ENCODE measurements at regions not wholly inside any gene's neighbourhood (a gene's known extent, or its start where the extent isn't known, plus 50 kb on each side); places are given as distances from the start of the nearest gene placed in this dataset.
"Not testable (repeated sequence)": the region's sequence is repeated elsewhere in the genome, so short reads cannot be mapped to it uniquely, and the experiment has no call there.

DNA sequence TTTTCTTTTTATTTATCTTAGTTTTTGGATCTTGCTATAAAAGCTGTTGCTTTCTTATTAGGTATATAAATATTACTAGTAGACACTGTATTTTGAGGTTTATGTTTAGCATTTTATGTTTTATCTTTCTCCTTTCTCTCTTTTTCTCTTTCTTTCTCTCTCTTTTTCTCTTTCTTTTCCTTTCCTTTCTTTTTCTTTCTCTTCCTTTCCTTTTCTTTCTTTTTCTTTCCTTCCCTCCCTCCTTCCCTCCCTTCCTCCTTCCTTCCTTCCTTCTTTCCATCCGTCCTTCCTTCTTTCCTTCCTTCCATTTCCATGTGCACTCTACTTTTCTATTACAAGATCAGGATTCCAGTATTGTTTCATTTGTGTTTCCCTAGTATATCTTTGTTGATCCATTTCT, 814.8 kb downstream of the KCNJ3 start:
- no peak overlapping the region for H3K27ac ChIP-seq
- TF ChIP-seq, protein P1, sequence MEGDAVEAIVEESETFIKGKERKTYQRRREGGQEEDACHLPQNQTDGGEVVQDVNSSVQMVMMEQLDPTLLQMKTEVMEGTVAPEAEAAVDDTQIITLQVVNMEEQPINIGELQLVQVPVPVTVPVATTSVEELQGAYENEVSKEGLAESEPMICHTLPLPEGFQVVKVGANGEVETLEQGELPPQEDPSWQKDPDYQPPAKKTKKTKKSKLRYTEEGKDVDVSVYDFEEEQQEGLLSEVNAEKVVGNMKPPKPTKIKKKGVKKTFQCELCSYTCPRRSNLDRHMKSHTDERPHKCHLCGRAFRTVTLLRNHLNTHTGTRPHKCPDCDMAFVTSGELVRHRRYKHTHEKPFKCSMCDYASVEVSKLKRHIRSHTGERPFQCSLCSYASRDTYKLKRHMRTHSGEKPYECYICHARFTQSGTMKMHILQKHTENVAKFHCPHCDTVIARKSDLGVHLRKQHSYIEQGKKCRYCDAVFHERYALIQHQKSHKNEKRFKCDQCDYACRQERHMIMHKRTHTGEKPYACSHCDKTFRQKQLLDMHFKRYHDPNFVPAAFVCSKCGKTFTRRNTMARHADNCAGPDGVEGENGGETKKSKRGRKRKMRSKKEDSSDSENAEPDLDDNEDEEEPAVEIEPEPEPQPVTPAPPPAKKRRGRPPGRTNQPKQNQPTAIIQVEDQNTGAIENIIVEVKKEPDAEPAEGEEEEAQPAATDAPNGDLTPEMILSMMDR (conservative IDR thresholded peaks at IDR 0.05), result no peak
- no peak for TF ChIP-seq ZFX (IDR thresholded peaks at IDR 0.05)

DNA sequence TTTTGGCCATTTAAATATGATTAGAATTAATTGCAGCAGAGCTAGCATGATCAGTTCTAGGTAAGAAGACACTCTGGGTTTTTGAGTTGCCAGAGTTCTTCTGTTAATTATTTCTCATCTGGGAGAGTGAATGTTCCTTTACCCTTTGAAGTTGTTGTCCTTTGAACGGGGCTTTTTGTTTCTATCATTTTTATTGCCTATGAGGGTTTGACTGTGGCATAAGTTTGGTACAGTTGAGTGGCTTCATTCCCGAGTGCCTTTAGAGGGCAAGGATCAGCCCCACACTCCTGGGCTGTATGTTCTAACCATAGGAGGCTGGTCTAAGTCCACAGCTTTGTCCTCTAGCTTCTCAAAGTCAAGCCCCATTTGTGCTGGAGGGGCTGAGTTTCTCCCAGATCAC, 804.3 kb downstream of the KCNJ3 start:
- TF ChIP-seq, protein P1 (conservative IDR thresholded peaks at IDR 0.05), result no peak
- no peak for TF ChIP-seq ZFX (IDR thresholded peaks at IDR 0.05)
- H3K27ac ChIP-seq, result no peak overlapping the region

DNA sequence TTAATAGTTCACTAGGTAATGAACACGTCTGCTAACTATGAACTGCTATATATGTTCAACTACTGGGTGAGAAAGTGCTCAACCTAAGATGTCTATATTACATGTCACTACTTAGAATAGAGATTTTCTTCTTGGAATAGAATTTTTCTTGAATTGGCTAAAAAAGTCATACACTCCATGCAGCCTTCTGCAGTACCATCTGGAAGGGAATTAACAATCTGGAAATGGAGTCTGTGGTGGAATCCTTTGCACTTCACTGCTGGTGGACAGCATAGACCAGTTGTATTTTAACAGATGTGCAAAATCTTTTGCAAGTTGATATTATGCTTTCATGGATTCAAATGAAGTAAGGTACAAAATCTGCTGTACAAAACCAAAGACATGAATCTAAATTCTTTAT, 799.6 kb downstream of the KCNJ3 start:
- no peak overlapping the region for H3K27ac ChIP-seq
- no peak for TF ChIP-seq ZFX (IDR thresholded peaks at IDR 0.05)
- TF ChIP-seq, protein P1 (conservative IDR thresholded peaks at IDR 0.05), result no peak

DNA sequence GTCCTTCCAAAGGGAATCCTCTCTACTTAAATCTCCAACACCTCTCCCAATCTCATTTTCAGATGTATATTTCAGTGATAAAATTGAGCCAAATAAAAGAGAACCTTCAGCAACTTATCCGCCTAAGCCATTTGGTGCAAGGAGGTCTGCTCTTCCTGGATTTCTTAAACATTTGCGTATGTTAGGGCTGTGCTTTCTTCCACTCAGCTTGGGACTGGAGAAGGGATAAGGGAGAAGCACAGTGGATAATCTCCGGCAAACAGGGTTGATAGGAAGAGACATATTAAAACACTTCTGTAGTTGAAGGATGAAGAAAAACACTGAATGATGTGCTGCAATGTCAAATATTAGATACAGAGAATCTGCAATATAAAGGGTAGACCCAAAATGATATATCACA, 796.2 kb downstream of the KCNJ3 start:
- no peak overlapping the region for H3K27ac ChIP-seq
- TF ChIP-seq, protein P1 (conservative IDR thresholded peaks at IDR 0.05), result no peak
- TF ChIP-seq ZFX (IDR thresholded peaks at IDR 0.05), result no peak

DNA sequence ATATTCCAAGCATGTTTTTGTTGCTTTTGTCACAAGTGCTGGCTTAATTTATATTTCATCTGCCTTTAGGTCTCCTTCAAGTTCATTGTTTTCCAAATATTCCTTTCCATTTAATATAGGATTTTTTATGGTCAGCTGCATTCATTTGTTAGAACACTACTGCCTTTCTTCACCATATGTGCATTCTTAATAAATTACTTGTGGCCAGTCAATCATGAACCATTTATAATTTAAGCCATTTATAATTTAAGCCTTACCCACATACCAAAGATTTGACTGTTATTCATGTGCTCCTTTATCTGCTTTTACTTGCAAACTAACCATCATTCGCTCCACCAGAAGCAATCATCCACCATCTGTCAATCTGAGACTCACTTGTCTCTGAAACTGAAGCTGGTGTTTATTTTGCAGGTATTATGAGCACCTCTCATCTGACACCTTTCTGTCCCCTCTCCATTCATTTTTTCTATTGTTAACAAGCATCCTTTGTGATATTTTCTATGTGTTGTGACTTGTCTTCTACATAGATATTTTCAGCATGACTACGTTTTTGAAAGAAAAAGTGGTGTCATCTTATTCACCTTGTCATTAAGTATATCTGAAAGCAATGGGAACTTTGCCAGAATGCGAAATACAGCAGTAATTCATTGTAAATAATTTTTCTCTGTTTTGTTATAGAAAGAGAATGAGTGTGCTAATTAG, 786.8 kb downstream of the KCNJ3 start:
- no peak overlapping the region for H3K27ac ChIP-seq
- no peak for TF ChIP-seq ZFX (IDR thresholded peaks at IDR 0.05)
- TF ChIP-seq, protein P1 (conservative IDR thresholded peaks at IDR 0.05), result no peak

DNA sequence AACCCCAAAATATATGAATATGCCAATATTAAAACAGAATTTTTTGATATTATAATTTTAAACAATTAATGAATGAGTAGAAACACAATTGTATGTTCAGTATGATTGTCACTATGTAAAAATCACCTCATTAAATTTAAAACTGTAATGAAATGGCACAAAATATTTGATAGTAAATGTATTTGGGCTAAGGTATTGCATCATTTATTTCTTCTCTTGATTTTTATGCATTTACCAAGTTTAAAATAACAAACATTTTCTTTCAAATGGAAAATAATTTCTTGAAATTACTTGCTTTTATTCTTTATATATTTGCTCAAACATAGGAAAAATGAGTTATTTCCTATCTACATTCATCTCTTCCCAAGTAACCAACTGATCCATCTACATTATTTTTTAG, 782.6 kb downstream of the KCNJ3 start:
- H3K27ac ChIP-seq, result no peak overlapping the region
- no peak for TF ChIP-seq ZFX (IDR thresholded peaks at IDR 0.05)
- TF ChIP-seq, protein P1 (conservative IDR thresholded peaks at IDR 0.05), result no peak

DNA sequence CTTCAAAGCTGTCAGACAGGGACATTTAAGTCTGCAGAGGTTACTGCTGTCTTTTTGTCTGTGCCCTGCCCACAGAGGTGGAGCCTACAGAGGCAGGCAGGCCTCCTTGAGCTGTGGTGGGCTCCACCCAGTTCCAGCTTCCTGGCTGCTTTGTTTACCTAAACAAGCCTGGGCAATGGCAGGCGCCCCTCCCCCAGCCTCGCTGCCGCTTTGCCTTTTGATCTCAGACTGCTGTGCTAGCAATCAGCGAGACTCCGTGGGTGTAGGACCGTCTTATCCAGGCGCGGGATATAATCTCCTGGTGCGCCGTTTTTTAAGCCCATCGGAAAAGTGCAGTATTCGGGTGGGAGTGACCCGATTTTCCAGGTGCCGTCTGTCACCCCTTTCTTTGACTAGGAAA, 773.5 kb downstream of the KCNJ3 start:
- not testable (repeated sequence) for H3K27ac ChIP-seq

DNA sequence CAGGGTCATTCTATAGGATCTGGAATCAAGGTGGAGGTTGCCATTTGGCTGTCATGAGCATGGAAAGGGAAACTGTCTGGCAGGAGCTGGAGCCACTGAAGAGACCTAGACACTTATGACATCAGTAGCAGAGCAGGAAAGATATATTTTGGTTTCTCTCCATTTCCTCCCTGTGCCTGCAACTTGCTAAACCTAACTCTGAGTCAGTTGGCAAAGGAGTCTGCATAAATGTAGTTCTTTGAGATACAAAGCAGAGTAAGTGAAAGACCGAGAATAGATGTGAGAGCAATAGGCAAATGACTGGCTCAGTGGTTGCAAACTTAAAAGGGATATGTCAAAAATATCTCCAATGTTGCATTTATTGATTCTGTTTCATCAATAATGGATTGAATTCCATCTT, 757.7 kb downstream of the KCNJ3 start:
- H3K27ac ChIP-seq, result no peak overlapping the region
- TF ChIP-seq ZFX (IDR thresholded peaks at IDR 0.05), result no peak
- TF ChIP-seq, protein P1 (conservative IDR thresholded peaks at IDR 0.05), result no peak

Data from C4-2B (cell line).